Bronchial epithelial cell (primary cell): ENCODE measurements at regions not wholly inside any gene's neighbourhood (a gene's known extent, or its start where the extent isn't known, plus 50 kb on each side); places are given as distances from the start of the nearest gene placed in this dataset.

Source experiments
- DNase-seq: peaks from one replicate; pipeline ENCODE4 v3.0.0-alpha.2; 2010; ENCODE audit warnings: low read depth
- FAIRE-seq: peaks from 2 replicates; lab custom pipeline; 2011; peaks lifted over from hg19 to GRCh38; lab: Jason Lieb, UNC
- H3K27me3 ChIP-seq: 2 replicates; pipeline ENCODE4 v1.5.1; 2011; ENCODE audit warnings: low read length; ENCODE audit not compliant: control insufficient read depth, insufficient read depth
- H3K36me3 ChIP-seq: 2 replicates; pipeline ENCODE4 v1.5.1; 2011; ENCODE audit warnings: low read length; ENCODE audit not compliant: control insufficient read depth, insufficient read depth
- H3K4me3 ChIP-seq: 2 replicates; pipeline ENCODE4 v1.5.1; 2011; ENCODE audit warnings: mild to moderate bottlenecking, low read depth, low read length, control low read depth
- CTCF ChIP-seq: IDR thresholded peaks from 2 replicates; pipeline ENCODE4 v1.5.1; 2011; ENCODE audit warnings: mild to moderate bottlenecking, moderate library complexity, low read length, control low read depth, inconsistent platforms; ENCODE audit not compliant: insufficient read depth, severe bottlenecking

GRCh38 chr5:5983261-5983980 is 394.9 kb downstream of the MED10 start:
- Histone ChIP-seq H3K4me3 (no peak overlapping the region), H3K27me3 (no peaks in the 10 kb centered on the region), H3K36me3 (no peaks in the 10 kb centered on the region)
- no peak for TF ChIP-seq CTCF
- DNase-seq (no peak), FAIRE-seq (no peak)

GRCh38 chr5:5981562-5981961 is 396.8 kb downstream of the MED10 start:
- H3K36me3 ChIP-seq = no peaks in the 10 kb centered on the region
- TF ChIP-seq CTCF = no peak
- no peak overlapping the region for H3K4me3 ChIP-seq
- no peak for FAIRE-seq
- no peak for DNase-seq
- no peaks in the 10 kb centered on the region for H3K27me3 ChIP-seq

- TF ChIP-seq CTCF = no peak
- FAIRE-seq (no peak), DNase-seq (no peak)
- Histone ChIP-seq H3K4me3 (no peak overlapping the region), H3K36me3 (no peaks in the 10 kb centered on the region), H3K27me3 (no peaks in the 10 kb centered on the region)
Observed at GRCh38 chr5:5980538-5980895, 397.8 kb downstream of the MED10 start.

- H3K4me3 ChIP-seq = no peak overlapping the region
- DNase-seq (no peak), FAIRE-seq (no peak)
- H3K27me3 ChIP-seq = no peaks in the 10 kb centered on the region
- H3K36me3 ChIP-seq = no peaks in the 10 kb centered on the region
- TF ChIP-seq CTCF = no peak
Observed at GRCh38 chr5:5979761-5980537, 398.4 kb downstream of the MED10 start.

GRCh38 chr5:5979377-5979760 is 399.0 kb downstream of the MED10 start:
- Histone ChIP-seq H3K36me3 (no peaks in the 10 kb centered on the region), H3K27me3 (no peaks in the 10 kb centered on the region), H3K4me3 (no peak overlapping the region)
- FAIRE-seq = no peak
- peak; percentile 21 for DNase-seq
- no peak for TF ChIP-seq CTCF
